NCI-H187 (cell line): ENCODE measurements at regions not wholly inside any gene's neighbourhood (a gene's known extent, or its start where the extent isn't known, plus 50 kb on each side); places are given as distances from the start of the nearest gene placed in this dataset.

Experiments
- DNase-seq, 2 experiments: peaks; one replicate each; lab custom pipeline; 2025; lab: John Stamatoyannopoulos, UW

- no peak for DNase-seq
Observed at GRCh38 chr1:222171005-222171404, 376.9 kb downstream of the HHIPL2 start.

GRCh38 chr1:222168621-222169020 is 379.3 kb downstream of the HHIPL2 start:
- no peak for DNase-seq

- DNase-seq: no peak
Observed at GRCh38 chr1:222167896-222168295, 380.0 kb downstream of the HHIPL2 start.

DNA sequence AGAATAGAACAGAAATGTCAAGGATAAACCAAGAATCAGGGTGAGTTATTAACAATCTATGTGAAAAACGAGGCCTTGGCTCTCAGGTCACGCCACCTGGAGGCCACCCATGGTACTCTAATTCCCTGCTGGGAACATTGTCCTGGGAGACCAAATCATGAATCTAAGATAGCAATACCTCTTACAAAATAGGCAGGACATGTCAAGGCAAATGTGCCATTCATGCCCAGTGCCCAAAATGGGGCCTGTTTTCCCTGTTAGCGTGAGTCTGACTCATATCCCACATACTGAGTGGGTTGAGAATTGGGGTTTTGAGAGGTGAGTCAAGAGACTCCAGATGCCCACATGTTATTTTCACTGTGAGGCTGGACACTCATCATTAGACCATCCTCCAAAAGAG is 380.8 kb downstream of the HHIPL2 start:
- no peak for DNase-seq

GRCh38 chr1:222165629-222166028 is 382.3 kb downstream of the HHIPL2 start:
- no peak for DNase-seq

DNA sequence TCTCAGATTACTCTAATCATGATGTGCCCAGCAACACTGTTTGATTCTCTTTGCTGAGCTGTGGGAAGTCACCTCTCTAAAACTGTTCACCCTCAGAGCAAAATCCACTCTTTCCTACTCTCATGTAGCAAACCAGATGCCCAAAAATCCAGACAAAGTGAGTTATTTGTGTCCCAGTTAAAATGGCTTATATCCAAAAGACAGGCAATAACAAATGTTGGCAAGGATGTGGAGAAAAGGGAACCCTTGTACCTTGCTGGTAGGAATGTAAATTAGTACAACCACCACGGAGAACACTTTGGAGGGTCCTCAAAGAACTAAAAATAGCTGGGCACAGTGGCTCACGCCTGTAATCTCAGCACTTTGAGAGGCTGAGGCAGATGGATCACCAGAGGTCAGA is 384.0 kb downstream of the HHIPL2 start:
- DNase-seq: no peak

DNA sequence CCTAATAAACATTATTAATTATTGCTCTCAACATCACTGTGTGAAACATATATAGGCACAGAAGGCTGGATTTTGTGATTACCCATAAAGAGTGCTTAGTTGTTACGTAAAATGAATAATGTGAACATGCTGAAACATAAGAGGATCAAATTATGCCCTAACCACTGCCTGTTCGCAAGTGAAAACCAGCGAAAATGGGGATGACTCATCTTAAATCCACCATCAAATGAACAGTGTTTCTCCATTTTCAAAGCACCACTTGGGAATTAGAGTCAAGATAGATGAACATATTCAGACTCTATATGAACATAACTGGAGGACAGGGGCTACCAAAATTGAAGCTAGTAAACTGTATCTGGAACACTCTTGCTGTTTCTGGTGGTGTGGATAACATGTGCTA is 386.2 kb downstream of the HHIPL2 start:
- no peak for DNase-seq

GRCh38 chr1:222157612-222158011 is 390.3 kb downstream of the HHIPL2 start:
- no peak for DNase-seq

DNA sequence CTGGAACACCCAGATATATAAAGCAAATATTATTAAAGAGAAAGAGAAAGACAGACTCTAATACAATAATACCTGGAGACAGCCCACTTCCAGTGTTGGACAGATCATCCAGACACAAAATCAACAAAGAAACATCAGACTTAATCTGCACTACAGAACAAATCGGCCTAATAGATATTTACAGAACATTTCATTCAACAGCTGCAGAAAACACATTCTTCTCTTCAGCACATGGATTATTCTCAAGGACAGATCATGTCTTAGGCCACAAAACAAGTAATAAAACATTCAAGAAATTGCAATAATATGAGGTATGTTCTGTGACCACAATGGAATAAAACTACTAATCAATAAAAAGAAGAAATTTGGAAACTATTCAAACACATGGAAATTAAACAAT is 398.3 kb upstream of the DUSP10 start:
- no peak for DNase-seq

- no peak for DNase-seq
Observed at GRCh38 chr1:222138095-222138494, 396.2 kb upstream of the DUSP10 start.

DNA sequence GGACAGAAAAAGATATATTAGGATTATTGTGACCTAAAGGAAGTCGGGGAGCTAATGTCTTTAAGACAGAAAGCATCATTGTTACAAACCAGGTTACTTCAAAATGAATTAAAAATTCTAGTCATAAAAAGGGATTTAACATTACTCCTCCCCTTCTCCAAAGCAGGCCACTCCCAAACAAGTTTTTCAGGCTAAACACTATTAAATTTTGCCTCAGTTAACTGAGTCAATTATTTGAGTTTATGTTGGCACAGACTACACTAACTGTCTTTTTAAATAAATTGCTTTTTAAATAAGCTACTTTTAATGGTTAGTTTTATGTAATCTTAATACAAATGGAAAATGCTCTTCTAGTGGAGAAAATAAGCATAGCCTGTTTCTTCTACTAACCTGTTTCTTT is 395.0 kb upstream of the DUSP10 start:
- no peak for DNase-seq

- no peak for DNase-seq
Observed at GRCh38 chr1:222129041-222129440, 387.2 kb upstream of the DUSP10 start.

GRCh38 chr1:222127526-222128152 is 385.8 kb upstream of the DUSP10 start:
- DNase-seq: no peak

- no peak for DNase-seq
Observed at GRCh38 chr1:222127096-222127495, 385.2 kb upstream of the DUSP10 start.

- no peak for DNase-seq
Observed at GRCh38 chr1:222126052-222126451, 384.2 kb upstream of the DUSP10 start.

GRCh38 chr1:222124602-222125001 is 382.7 kb upstream of the DUSP10 start:
- no peak for DNase-seq

DNA sequence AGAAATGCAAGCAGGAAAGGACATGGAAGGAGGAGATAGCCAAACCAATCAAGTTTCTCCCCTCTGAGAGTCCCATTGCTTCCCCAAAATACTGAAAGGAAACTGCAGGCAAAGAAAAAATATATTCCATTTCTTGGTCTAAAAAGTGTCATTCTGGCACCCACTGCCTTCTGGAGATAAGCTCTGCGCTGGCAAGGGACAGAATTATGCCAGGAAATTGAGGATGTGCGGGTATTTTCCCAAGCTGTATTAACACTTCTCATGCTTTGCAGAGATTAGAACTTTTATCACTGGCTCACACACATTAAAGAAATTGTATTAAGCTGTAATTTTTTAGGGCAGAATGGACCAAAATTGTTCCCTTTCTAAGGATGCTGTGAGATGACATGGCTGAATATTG is 381.2 kb upstream of the DUSP10 start:
- no peak for DNase-seq

- DNase-seq: no peak
Observed at GRCh38 chr1:222117809-222118208, 375.9 kb upstream of the DUSP10 start.

GRCh38 chr1:222114536-222115156 is 372.8 kb upstream of the DUSP10 start:
- no peak for DNase-seq

GRCh38 chr1:222109836-222110235 is 367.9 kb upstream of the DUSP10 start:
- no peak for DNase-seq

DNA sequence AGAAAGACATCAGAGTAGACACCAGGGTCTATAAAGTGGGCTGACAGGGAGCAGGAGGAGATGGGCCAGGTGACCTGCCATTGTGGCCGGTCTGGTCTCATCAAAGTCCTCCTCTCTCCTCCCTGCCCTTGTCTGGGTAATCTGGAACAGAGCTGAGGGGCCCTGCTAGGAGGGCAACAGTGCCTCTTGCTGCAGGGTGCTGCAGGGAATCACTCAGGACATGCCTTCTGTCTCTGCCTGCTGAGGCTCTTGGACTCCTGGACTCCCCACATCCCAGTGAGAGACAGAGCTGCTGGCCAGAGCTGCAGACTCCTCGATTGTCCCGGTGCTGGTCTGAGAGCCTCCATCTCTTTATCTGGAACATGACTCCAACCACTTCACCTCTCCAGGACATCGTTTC is 366.1 kb upstream of the DUSP10 start:
- DNase-seq: no peak

DNA sequence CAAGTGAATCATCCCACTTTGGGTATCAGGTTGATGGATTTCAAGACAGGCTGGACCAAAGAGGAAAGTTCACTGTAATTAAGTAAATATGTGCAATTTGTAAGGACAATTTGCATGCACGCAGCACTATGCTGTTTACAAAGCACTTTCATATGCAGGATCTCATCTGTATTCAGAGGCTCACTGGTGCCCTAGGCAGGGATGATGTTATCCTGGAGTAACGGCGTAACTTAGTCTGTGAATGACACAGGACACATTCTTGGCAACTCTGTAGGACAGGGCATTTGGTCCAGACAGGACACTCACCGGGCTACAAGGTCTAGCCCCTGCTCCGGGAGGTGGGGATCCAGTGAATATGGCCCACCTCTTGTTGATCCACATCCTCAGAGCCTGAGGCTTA is 365.4 kb upstream of the DUSP10 start:
- no peak for DNase-seq

GRCh38 chr1:222106377-222106776 is 364.5 kb upstream of the DUSP10 start:
- no peak for DNase-seq

GRCh38 chr1:222105861-222106260 is 364.0 kb upstream of the DUSP10 start:
- DNase-seq: no peak
